ENCODE measurements at regions not wholly inside any gene's neighbourhood (a gene's known extent, or its start where the extent isn't known, plus 50 kb on each side); places are given as distances from the start of the nearest gene placed in this dataset.
"Not testable (repeated sequence)": the region's sequence is repeated elsewhere in the genome, so short reads cannot be mapped to it uniquely, and the experiment has no call there.

DNA sequence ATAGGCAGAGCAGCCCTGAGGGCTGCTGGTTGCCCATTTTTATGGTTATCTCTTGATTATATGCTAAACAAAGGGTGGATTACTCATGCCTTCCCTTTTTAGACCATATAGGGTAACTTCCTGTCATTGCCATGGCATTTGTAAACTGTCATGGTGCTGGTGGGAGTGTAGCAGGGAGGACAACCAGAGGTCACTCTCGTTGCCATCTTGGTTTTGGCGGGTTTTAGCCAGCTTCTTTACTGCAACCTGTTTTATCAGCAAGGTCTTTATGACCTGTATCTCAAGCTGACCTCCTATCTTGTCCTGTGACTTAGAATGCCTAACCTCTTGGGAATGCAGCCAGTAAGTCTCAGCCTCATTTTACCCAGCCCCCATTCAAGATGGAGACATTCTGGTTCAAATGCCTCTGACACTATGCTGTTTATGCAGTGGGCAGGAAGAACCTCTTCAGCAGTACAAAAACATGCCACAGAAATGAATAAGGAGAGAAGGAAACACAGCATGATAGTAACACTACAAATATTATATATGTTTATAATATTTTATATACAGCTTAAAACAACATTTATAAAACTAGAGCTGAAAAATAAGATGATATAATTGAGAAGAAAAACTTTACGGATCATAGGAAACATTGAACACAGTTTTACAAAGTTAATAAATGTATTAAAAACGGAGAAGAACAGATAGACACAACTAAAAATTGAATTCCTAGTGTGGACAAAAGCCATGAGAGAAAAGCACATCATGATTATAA is 58.9 kb upstream of the SAMD5 start:
- H3K9ac ChIP-seq, result no peak overlapping the region
- H3K27me3 ChIP-seq, result no peaks in the 10 kb centered on the region
- H3F3A ChIP-seq (ENCODE audit: low read depth), result peaks cover 14% of the 10 kb centered on the region
- no peaks in the 10 kb centered on the region for H3K79me2 ChIP-seq (ENCODE audit: low read depth)
- Mint-ChIP-seq H3K4me3 (no peak overlapping the region), H3K4me1 (peaks cover 21% of the 10 kb centered on the region), H3K9me3 (no peaks in the 10 kb centered on the region), H3K36me3 (no peaks in the 10 kb centered on the region), H3K27me3 (ENCODE audit: insufficient read depth, low read depth) (peaks cover 3% of the 10 kb centered on the region), H3K27ac (no peak overlapping the region)
- H3K36me3 ChIP-seq, result no peaks in the 10 kb centered on the region
- TF ChIP-seq EZH2 (IDR thresholded peaks at IDR 0.05) (no peak), EZH2phosphoT487 (IDR thresholded peaks at IDR 0.05) (no peak)
- TF ChIP-seq, protein P1, sequence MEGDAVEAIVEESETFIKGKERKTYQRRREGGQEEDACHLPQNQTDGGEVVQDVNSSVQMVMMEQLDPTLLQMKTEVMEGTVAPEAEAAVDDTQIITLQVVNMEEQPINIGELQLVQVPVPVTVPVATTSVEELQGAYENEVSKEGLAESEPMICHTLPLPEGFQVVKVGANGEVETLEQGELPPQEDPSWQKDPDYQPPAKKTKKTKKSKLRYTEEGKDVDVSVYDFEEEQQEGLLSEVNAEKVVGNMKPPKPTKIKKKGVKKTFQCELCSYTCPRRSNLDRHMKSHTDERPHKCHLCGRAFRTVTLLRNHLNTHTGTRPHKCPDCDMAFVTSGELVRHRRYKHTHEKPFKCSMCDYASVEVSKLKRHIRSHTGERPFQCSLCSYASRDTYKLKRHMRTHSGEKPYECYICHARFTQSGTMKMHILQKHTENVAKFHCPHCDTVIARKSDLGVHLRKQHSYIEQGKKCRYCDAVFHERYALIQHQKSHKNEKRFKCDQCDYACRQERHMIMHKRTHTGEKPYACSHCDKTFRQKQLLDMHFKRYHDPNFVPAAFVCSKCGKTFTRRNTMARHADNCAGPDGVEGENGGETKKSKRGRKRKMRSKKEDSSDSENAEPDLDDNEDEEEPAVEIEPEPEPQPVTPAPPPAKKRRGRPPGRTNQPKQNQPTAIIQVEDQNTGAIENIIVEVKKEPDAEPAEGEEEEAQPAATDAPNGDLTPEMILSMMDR (IDR thresholded peaks at IDR 0.05), result no peak
- DNase-seq (ENCODE audit: low spot score), result no peak
- no peak overlapping the region for H3K4me3 ChIP-seq
- no peak overlapping the region for H2AFZ ChIP-seq (replicated peaks)
- H3K4me1 ChIP-seq, result peaks cover 12% of the 10 kb centered on the region
- no peak overlapping the region for H3K27ac ChIP-seq
- no peak overlapping the region for H3K4me2 ChIP-seq
- H4K20me1 ChIP-seq (ENCODE audit: low read depth), result no peaks in the 10 kb centered on the region
- H3K9me3 ChIP-seq (ENCODE audit: low read depth), result no peaks in the 10 kb centered on the region

DNA sequence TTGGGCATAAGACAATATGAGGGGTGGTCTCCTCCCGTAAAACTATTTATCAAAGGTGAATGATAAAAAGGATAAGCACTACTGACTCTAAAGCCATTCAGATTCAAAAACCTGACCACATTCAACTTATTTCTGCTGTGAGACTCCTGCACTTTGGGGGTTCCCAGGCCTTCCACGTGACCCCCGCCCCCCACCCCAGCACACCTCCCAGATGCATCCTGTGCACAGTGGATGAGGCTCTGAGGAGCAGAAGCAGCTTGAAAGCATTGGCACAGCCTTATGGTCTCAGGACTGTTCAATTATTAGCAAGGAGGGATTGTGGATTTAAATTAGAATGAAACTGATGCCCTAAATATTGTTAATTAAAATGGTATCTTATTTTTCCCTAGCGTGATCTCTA is 55.1 kb upstream of the SAMD5 start:
- Histone ChIP-seq H3K4me1 (no peaks in the 10 kb centered on the region), H3K9me3 (ENCODE audit: low read depth) (no peaks in the 10 kb centered on the region), H3K27ac (no peak overlapping the region), H2AFZ (replicated peaks) (no peak overlapping the region), H3F3A (ENCODE audit: low read depth) (peaks cover 3% of the 10 kb centered on the region), H3K4me2 (no peak overlapping the region), H3K36me3 (no peaks in the 10 kb centered on the region), H3K4me3 (no peak overlapping the region), H3K27me3 (no peaks in the 10 kb centered on the region), H4K20me1 (ENCODE audit: low read depth) (no peaks in the 10 kb centered on the region), H3K9ac (no peak overlapping the region), H3K79me2 (ENCODE audit: low read depth) (no peaks in the 10 kb centered on the region)
- H3K27ac Mint-ChIP-seq, result no peak overlapping the region
- no peaks in the 10 kb centered on the region for H3K9me3 Mint-ChIP-seq
- no peak overlapping the region for H3K4me3 Mint-ChIP-seq
- peaks cover 6% of the 10 kb centered on the region for H3K4me1 Mint-ChIP-seq
- no peak for DNase-seq (ENCODE audit: low spot score)
- TF ChIP-seq EZH2phosphoT487 (IDR thresholded peaks at IDR 0.05) (no peak), EZH2 (IDR thresholded peaks at IDR 0.05) (no peak)
- TF ChIP-seq, protein P1 (IDR thresholded peaks at IDR 0.05), result no peak
- H3K36me3 Mint-ChIP-seq, result no peaks in the 10 kb centered on the region
- H3K27me3 Mint-ChIP-seq (ENCODE audit: insufficient read depth, low read depth), result peaks cover 2% of the 10 kb centered on the region

DNA sequence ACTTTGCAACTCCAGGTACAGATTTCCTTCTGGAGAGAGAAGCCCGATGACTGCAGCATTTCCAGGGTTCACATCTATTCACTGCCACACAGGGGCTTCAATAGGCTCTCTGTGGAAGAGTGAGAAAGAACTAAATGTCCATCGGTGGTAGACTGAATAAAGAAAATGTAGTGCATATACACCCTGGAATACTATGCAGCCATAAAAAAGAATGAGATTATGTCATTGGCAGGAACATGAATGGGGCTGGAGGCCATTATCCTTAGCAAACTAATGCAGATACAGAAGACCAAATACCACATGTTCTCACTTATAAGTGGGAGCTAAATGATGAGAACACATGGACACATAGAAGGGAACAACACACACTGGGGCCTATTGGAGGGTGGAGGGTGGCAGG is 53.6 kb upstream of the SAMD5 start:
- not testable (repeated sequence) for H3K4me2 ChIP-seq; H3K27me3 ChIP-seq; H3K4me1 Mint-ChIP-seq; H3K36me3 ChIP-seq; H3K79me2 ChIP-seq (ENCODE audit: low read depth); H3K27ac ChIP-seq; H3K9ac ChIP-seq; DNase-seq (ENCODE audit: low spot score); H3K27ac Mint-ChIP-seq; H3K4me1 ChIP-seq; H3K4me3 Mint-ChIP-seq; H3K36me3 Mint-ChIP-seq; H3K27me3 Mint-ChIP-seq (ENCODE audit: insufficient read depth, low read depth); H3K9me3 ChIP-seq (ENCODE audit: low read depth); H3F3A ChIP-seq (ENCODE audit: low read depth); H3K9me3 Mint-ChIP-seq; H3K4me3 ChIP-seq; H2AFZ ChIP-seq (replicated peaks); H4K20me1 ChIP-seq (ENCODE audit: low read depth)

All from neural progenitor cell (in vitro differentiated cells).